GM23338 (cell line): ENCODE measurements at regions not wholly inside any gene's neighbourhood (a gene's known extent, or its start where the extent isn't known, plus 50 kb on each side); places are given as distances from the start of the nearest gene placed in this dataset.

Source experiments
- CREB1 ChIP-seq: fragments of 250-450 bp; sonication (Bioruptor Pico); IDR thresholded peaks from 2 replicates; pipeline ENCODE4 v1.5.0; 2020; ENCODE audit warnings: low read depth, mild to moderate bottlenecking, moderate library complexity
- CTCF ChIP-seq, 2 experiments: fragments of 200-600 bp in 1 of 2; sonication (generic) in 1 of 2; conservative IDR thresholded peaks; 2 replicates each; pipeline versions ENCODE4 v1.5.1 to v1.6.1; 2016 to 2017; ENCODE audit warnings: antibody characterized with exemption in 2 of 2, low read depth in 2 of 2, mild to moderate bottlenecking in 2 of 2, moderate library complexity in 1 of 2
- ETS1 ChIP-seq: IDR thresholded peaks from 2 replicates; pipeline ENCODE4 v1.6.1; 2016; ENCODE audit warnings: antibody characterized with exemption
- JUNB ChIP-seq: IDR thresholded peaks from one replicate; pipeline ENCODE4 v1.6.1; 2016; ENCODE audit warnings: antibody characterized with exemption; ENCODE audit not compliant: unreplicated experiment
- NANOG ChIP-seq: IDR thresholded peaks from 2 replicates; pipeline ENCODE4 v1.6.1; 2016; ENCODE audit warnings: antibody characterized with exemption, borderline replicate concordance
- STAT1 ChIP-seq: IDR thresholded peaks from one replicate; pipeline ENCODE4 v1.6.1; 2016; ENCODE audit warnings: antibody characterized with exemption; ENCODE audit not compliant: unreplicated experiment
- ZNF114 ChIP-seq: fragments of 250-450 bp; sonication (Bioruptor Pico); IDR thresholded peaks from 2 replicates; pipeline ENCODE4 v1.5.0; 2020; ENCODE audit warnings: mild to moderate bottlenecking, moderate library complexity
- ZNF462 ChIP-seq: fragments of 250-450 bp; sonication (Bioruptor Pico); IDR thresholded peaks from 2 replicates; pipeline ENCODE4 v1.5.0; 2020; ENCODE audit warnings: mild to moderate bottlenecking, moderate library complexity

- TF ChIP-seq ZNF462 (CRISPR knock-in tag) (no peak), ZNF114 (CRISPR knock-in tag) (no peak), STAT1 (no peak), CTCF (conservative IDR thresholded peaks at IDR 0.05; ENCODE audit: low read depth in 2 of 2) (no peak), CREB1 (CRISPR knock-in tag) (no peak), JUNB (no peak), ETS1 (no peak), NANOG (no peak)
Observed at GRCh38 chr1:29388170-29388569, 151.8 kb downstream of the PTPRU start (continued).
